ENCODE measurements at regions not wholly inside any gene's neighbourhood (a gene's known extent, or its start where the extent isn't known, plus 50 kb on each side); places are given as distances from the start of the nearest gene placed in this dataset.

DNA sequence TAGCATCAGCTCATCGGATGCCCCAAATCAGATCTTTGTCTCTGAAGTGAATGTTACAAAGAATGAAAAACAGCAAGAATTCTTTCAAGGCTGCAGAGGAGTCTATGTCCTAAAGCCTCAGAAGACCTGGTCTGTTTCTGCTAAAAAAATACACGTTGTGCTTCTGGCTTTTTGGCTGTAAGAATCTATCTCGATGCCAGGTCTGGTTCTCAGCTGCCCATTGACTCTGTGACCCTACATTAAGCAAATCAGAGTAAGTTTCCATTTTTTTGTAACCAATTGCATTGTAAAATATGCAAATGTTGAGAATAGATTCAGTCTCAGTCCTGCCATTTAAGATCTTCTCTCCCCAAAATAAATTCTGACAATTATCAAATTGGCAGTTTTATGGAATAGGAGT lies 705.4 kb downstream of the RFPL4B start:
- Histone ChIP-seq H3K27ac (ENCODE audit: low read depth) (no peak overlapping the region), H4K20me1 (replicated peaks; ENCODE audit: insufficient read depth) (no peaks in the 10 kb centered on the region), H3K27me3 (ENCODE audit: insufficient read depth) (no peaks in the 10 kb centered on the region), H3F3A (replicated peaks; ENCODE audit: low read depth) (no peaks in the 10 kb centered on the region), H3K36me3 (ENCODE audit: insufficient read depth) (no peaks in the 10 kb centered on the region), H3K9me2 (ENCODE audit: insufficient read depth) (no peaks in the 10 kb centered on the region; the same call in 1 of the 2 replicates), H3K4me1 (ENCODE audit: insufficient read depth) (peaks cover 13% of the 10 kb centered on the region; the same call in 1 of the 2 replicates), H3K79me2 (replicated peaks; ENCODE audit: insufficient read depth) (no peaks in the 10 kb centered on the region), H2AFZ (peak overlapping the region; percentile 60; the same call in 1 of the 2 replicates), H3K4me2 (no peak overlapping the region), H3K4me3 (no peak overlapping the region)
- TF ChIP-seq, protein P1, sequence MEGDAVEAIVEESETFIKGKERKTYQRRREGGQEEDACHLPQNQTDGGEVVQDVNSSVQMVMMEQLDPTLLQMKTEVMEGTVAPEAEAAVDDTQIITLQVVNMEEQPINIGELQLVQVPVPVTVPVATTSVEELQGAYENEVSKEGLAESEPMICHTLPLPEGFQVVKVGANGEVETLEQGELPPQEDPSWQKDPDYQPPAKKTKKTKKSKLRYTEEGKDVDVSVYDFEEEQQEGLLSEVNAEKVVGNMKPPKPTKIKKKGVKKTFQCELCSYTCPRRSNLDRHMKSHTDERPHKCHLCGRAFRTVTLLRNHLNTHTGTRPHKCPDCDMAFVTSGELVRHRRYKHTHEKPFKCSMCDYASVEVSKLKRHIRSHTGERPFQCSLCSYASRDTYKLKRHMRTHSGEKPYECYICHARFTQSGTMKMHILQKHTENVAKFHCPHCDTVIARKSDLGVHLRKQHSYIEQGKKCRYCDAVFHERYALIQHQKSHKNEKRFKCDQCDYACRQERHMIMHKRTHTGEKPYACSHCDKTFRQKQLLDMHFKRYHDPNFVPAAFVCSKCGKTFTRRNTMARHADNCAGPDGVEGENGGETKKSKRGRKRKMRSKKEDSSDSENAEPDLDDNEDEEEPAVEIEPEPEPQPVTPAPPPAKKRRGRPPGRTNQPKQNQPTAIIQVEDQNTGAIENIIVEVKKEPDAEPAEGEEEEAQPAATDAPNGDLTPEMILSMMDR (conservative IDR thresholded peaks at IDR 0.05; ENCODE audit: low read depth in 2 of 2), result no peak
- TF ChIP-seq EZH2phosphoT487 (IDR thresholded peaks at IDR 0.05; ENCODE audit: unreplicated experiment) (no peak), NANOG (IDR thresholded peaks at IDR 0.05; ENCODE audit: borderline replicate concordance) (no peak), ZNF331 (CRISPR knock-in tag; IDR thresholded peaks at IDR 0.05; ENCODE audit: low read depth) (no peak), JUNB (IDR thresholded peaks at IDR 0.05; ENCODE audit: unreplicated experiment) (no peak), POLR2AphosphoS5 (IDR thresholded peaks at IDR 0.05; ENCODE audit: low read depth) (no peak), CREB1 (CRISPR knock-in tag; IDR thresholded peaks at IDR 0.05; ENCODE audit: low read depth) (no peak), EZH2 (IDR thresholded peaks at IDR 0.05; ENCODE audit: low read depth, unreplicated experiment) (no peak), ZNF114 (CRISPR knock-in tag; IDR thresholded peaks at IDR 0.05) (no peak), STAT1 (IDR thresholded peaks at IDR 0.05; ENCODE audit: unreplicated experiment) (no peak)
- TF ChIP-seq, protein P2, sequence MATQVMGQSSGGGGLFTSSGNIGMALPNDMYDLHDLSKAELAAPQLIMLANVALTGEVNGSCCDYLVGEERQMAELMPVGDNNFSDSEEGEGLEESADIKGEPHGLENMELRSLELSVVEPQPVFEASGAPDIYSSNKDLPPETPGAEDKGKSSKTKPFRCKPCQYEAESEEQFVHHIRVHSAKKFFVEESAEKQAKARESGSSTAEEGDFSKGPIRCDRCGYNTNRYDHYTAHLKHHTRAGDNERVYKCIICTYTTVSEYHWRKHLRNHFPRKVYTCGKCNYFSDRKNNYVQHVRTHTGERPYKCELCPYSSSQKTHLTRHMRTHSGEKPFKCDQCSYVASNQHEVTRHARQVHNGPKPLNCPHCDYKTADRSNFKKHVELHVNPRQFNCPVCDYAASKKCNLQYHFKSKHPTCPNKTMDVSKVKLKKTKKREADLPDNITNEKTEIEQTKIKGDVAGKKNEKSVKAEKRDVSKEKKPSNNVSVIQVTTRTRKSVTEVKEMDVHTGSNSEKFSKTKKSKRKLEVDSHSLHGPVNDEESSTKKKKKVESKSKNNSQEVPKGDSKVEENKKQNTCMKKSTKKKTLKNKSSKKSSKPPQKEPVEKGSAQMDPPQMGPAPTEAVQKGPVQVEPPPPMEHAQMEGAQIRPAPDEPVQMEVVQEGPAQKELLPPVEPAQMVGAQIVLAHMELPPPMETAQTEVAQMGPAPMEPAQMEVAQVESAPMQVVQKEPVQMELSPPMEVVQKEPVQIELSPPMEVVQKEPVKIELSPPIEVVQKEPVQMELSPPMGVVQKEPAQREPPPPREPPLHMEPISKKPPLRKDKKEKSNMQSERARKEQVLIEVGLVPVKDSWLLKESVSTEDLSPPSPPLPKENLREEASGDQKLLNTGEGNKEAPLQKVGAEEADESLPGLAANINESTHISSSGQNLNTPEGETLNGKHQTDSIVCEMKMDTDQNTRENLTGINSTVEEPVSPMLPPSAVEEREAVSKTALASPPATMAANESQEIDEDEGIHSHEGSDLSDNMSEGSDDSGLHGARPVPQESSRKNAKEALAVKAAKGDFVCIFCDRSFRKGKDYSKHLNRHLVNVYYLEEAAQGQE (IDR thresholded peaks at IDR 0.05; ENCODE audit: unreplicated experiment), result no peak
- TF ChIP-seq, protein P3, sequence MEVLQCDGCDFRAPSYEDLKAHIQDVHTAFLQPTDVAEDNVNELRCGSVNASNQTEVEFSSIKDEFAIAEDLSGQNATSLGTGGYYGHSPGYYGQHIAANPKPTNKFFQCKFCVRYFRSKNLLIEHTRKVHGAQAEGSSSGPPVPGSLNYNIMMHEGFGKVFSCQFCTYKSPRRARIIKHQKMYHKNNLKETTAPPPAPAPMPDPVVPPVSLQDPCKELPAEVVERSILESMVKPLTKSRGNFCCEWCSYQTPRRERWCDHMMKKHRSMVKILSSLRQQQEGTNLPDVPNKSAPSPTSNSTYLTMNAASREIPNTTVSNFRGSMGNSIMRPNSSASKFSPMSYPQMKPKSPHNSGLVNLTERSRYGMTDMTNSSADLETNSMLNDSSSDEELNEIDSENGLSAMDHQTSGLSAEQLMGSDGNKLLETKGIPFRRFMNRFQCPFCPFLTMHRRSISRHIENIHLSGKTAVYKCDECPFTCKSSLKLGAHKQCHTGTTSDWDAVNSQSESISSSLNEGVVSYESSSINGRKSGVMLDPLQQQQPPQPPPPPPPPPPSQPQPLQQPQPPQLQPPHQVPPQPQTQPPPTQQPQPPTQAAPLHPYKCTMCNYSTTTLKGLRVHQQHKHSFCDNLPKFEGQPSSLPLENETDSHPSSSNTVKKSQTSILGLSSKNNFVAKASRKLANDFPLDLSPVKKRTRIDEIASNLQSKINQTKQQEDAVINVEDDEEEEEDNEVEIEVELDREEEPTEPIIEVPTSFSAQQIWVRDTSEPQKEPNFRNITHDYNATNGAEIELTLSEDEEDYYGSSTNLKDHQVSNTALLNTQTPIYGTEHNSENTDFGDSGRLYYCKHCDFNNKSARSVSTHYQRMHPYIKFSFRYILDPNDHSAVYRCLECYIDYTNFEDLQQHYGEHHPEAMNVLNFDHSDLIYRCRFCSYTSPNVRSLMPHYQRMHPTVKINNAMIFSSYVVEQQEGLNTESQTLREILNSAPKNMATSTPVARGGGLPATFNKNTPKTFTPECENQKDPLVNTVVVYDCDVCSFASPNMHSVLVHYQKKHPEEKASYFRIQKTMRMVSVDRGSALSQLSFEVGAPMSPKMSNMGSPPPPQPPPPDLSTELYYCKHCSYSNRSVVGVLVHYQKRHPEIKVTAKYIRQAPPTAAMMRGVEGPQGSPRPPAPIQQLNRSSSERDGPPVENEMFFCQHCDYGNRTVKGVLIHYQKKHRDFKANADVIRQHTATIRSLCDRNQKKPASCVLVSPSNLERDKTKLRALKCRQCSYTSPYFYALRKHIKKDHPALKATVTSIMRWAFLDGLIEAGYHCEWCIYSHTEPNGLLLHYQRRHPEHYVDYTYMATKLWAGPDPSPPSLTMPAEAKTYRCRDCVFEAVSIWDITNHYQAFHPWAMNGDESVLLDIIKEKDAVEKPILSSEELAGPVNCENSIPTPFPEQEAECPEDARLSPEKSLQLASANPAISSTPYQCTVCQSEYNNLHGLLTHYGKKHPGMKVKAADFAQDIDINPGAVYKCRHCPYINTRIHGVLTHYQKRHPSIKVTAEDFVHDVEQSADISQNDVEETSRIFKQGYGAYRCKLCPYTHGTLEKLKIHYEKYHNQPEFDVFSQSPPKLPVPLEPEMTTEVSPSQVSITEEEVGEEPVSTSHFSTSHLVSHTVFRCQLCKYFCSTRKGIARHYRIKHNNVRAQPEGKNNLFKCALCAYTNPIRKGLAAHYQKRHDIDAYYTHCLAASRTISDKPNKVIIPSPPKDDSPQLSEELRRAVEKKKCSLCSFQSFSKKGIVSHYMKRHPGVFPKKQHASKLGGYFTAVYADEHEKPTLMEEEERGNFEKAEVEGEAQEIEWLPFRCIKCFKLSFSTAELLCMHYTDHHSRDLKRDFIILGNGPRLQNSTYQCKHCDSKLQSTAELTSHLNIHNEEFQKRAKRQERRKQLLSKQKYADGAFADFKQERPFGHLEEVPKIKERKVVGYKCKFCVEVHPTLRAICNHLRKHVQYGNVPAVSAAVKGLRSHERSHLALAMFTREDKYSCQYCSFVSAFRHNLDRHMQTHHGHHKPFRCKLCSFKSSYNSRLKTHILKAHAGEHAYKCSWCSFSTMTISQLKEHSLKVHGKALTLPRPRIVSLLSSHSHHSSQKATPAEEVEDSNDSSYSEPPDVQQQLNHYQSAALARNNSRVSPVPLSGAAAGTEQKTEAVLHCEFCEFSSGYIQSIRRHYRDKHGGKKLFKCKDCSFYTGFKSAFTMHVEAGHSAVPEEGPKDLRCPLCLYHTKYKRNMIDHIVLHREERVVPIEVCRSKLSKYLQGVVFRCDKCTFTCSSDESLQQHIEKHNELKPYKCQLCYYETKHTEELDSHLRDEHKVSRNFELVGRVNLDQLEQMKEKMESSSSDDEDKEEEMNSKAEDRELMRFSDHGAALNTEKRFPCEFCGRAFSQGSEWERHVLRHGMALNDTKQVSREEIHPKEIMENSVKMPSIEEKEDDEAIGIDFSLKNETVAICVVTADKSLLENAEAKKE (CRISPR knock-in tag; IDR thresholded peaks at IDR 0.05), result no peak
- TF ChIP-seq, protein P4, sequence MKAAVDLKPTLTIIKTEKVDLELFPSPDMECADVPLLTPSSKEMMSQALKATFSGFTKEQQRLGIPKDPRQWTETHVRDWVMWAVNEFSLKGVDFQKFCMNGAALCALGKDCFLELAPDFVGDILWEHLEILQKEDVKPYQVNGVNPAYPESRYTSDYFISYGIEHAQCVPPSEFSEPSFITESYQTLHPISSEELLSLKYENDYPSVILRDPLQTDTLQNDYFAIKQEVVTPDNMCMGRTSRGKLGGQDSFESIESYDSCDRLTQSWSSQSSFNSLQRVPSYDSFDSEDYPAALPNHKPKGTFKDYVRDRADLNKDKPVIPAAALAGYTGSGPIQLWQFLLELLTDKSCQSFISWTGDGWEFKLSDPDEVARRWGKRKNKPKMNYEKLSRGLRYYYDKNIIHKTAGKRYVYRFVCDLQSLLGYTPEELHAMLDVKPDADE (IDR thresholded peaks at IDR 0.05), result no peak
- H3K36me3 Mint-ChIP-seq (ENCODE audit: low read depth), result no peaks in the 10 kb centered on the region
- no peak overlapping the region for H3K27ac Mint-ChIP-seq
- H3K4me3 Mint-ChIP-seq, result no peak overlapping the region
- DNase-seq (ENCODE audit: low spot score) (no peak), ATAC-seq (no peak)
- no peaks in the 10 kb centered on the region; the same call in 2 of the 3 replicates for H3K9me3 Mint-ChIP-seq
- H3K4me1 Mint-ChIP-seq, result peaks cover 19% of the 10 kb centered on the region
- peaks cover 3% of the 10 kb centered on the region for H3K27me3 Mint-ChIP-seq (ENCODE audit: insufficient read depth, low read depth, poor library complexity)
